Endothelial cell of umbilical vein (primary cell): ENCODE measurements at regions not wholly inside any gene's neighbourhood (a gene's known extent, or its start where the extent isn't known, plus 50 kb on each side); places are given as distances from the start of the nearest gene placed in this dataset.

ENCODE experiments used
- BruUV-seq: library from RNA; stranded (reverse); fragments of 400-500 nt; replicated peaks from 2 replicates; lab custom pipeline; 2021; lab: Mats Ljungman, UMichigan
- CTCF ChIA-PET: fragments of 300-600, 350-600 bp; sonication (Branson Sonifier 250); formaldehyde crosslinking; loops from one replicate; lab custom pipeline; 2021; ENCODE audit warnings: antibody characterized with exemption, inconsistent platforms; lab: Charles Lee
- POLR2A ChIA-PET: fragments of 300-600, 350-600 bp; sonication (Branson Sonifier 250); formaldehyde crosslinking; loops from one replicate; lab custom pipeline; 2021; ENCODE audit warnings: antibody characterized with exemption, inconsistent platforms; lab: Charles Lee
- DNase-seq: peaks from one replicate; pipeline ENCODE4 v3.0.0-alpha.2; 2011; ENCODE audit warnings: low read depth, low spot score
- FAIRE-seq: peaks from 2 replicates; lab custom pipeline; 2011; peaks lifted over from hg19 to GRCh38; lab: Jason Lieb, UNC
- H2AFZ ChIP-seq: 2 replicates; pipeline ENCODE4 v1.6.0; 2012; ENCODE audit warnings: low read depth, low read length, control low read depth, inconsistent platforms
- H3K27ac ChIP-seq: 2 replicates; pipeline ENCODE4 v1.5.1; 2011; ENCODE audit warnings: low read depth, mild to moderate bottlenecking, control low read depth, low read length, moderate library complexity; ENCODE audit not compliant: insufficient read depth
- H3K27me3 ChIP-seq, 2 experiments: 2 replicates each; pipeline versions ENCODE4 v1.6.0 to v1.6.1; 2011; ENCODE audit warnings: low read length in 2 of 2, mixed read lengths in 1 of 2; ENCODE audit not compliant: control insufficient read depth in 2 of 2, insufficient read depth in 2 of 2
- H3K36me3 ChIP-seq, 2 experiments: 2 replicates in 1 of 2; 3 replicates in 1 of 2; pipeline ENCODE4 v1.5.1; 2011; ENCODE audit warnings: low read length in 2 of 2, mild to moderate bottlenecking in 1 of 2, moderate library complexity in 1 of 2; ENCODE audit not compliant: control insufficient read depth in 2 of 2, insufficient read depth in 2 of 2; ENCODE audit errors: extremely low read depth in 1 of 2
- H3K4me1 ChIP-seq: 3 replicates; pipeline ENCODE4 v1.5.1; 2011; ENCODE audit warnings: mild to moderate bottlenecking, low read length; ENCODE audit not compliant: control insufficient read depth, insufficient read depth; ENCODE audit errors: extremely low read depth
- H3K4me2 ChIP-seq: 2 replicates; pipeline ENCODE4 v1.6.1; 2011; ENCODE audit warnings: low read length, control low read depth, mixed read lengths; ENCODE audit not compliant: insufficient read depth
- H3K4me3 ChIP-seq, 3 experiments: fragments of 200-600 bp in 1 of 3; sonication (generic), shearing (Covaris generic) in 1 of 3; replicated peaks in 1 of 3; 2 replicates each; pipeline ENCODE4 v1.5.1; 2011 to 2016; ENCODE audit warnings: control low read depth in 3 of 3, low read length in 3 of 3, mild to moderate bottlenecking in 2 of 3, inconsistent platforms in 1 of 3, low read depth in 1 of 3, moderate library complexity in 1 of 3; ENCODE audit not compliant: insufficient read depth in 1 of 3
- H3K79me2 ChIP-seq: 2 replicates; pipeline ENCODE4 v1.6.0; 2012; ENCODE audit warnings: low read length, inconsistent platforms; ENCODE audit not compliant: control insufficient read depth, insufficient read depth
- H3K9ac ChIP-seq: replicated peaks from 2 replicates; pipeline ENCODE3; 2011; ENCODE audit warnings: low read length, control low read depth; ENCODE audit not compliant: insufficient read depth; ENCODE audit errors: extremely low read depth
- H3K9me1 ChIP-seq: replicated peaks from 3 replicates; pipeline ENCODE4 v1.6.0; 2011; ENCODE audit warnings: mild to moderate bottlenecking, low read length; ENCODE audit not compliant: control insufficient read depth, insufficient read depth; ENCODE audit errors: extremely low read depth
- H3K9me3 ChIP-seq: replicated peaks from 2 replicates; pipeline ENCODE4 v1.5.1; 2012; ENCODE audit warnings: low read length, inconsistent platforms; ENCODE audit not compliant: control insufficient read depth, insufficient read depth
- H4K20me1 ChIP-seq: replicated peaks from 2 replicates; pipeline ENCODE3; 2011; ENCODE audit warnings: mild to moderate bottlenecking, low read length; ENCODE audit not compliant: control insufficient read depth, insufficient read depth; ENCODE audit errors: extremely low read depth
- EZH2 ChIP-seq: IDR thresholded peaks from 2 replicates; pipeline ENCODE4 v1.6.1; 2012; ENCODE audit warnings: borderline replicate concordance, low read depth, mild to moderate bottlenecking, moderate library complexity, low read length, inconsistent platforms; ENCODE audit not compliant: severe bottlenecking
- FOS ChIP-seq: IDR thresholded peaks from 2 replicates; pipeline ENCODE4 v1.6.1; 2011; ENCODE audit warnings: mild to moderate bottlenecking, low read length, moderate library complexity, borderline replicate concordance; ENCODE audit not compliant: insufficient read depth
- GATA2 ChIP-seq: IDR thresholded peaks from 2 replicates; pipeline ENCODE4 v1.7.0; 2011; ENCODE audit warnings: low read depth, mild to moderate bottlenecking, moderate library complexity, mixed read lengths, low read length; ENCODE audit not compliant: insufficient read length, insufficient read depth
- JUN ChIP-seq: IDR thresholded peaks from 2 replicates; pipeline ENCODE4 v1.6.1; 2011; ENCODE audit warnings: borderline replicate concordance, low read depth; ENCODE audit not compliant: insufficient read length, insufficient read depth
- MYC ChIP-seq: IDR thresholded peaks from one replicate; pipeline ENCODE4 v1.6.1; 2011; ENCODE audit warnings: mild to moderate bottlenecking, low read depth, low read length
- POLR2A ChIP-seq: IDR thresholded peaks from 2 replicates; pipeline ENCODE4 v1.6.1; 2012; ENCODE audit warnings: low read depth, mild to moderate bottlenecking, control low read depth, low read length
- POLR2AphosphoS5 ChIP-seq: IDR thresholded peaks from 2 replicates; pipeline ENCODE4 v1.6.1; 2012; ENCODE audit warnings: low read depth, mild to moderate bottlenecking, control low read depth, low read length, moderate library complexity; ENCODE audit not compliant: insufficient read depth
- dilution Hi-C: fragments of 300-500 bp; cut with MboI; formaldehyde crosslinking; loops from one replicate; pipeline ENCODE4 v1.15.0; 2019; ENCODE audit warnings: low sequenced_read_pairs; ENCODE audit not compliant: extremely low pct_ligation_motif_present
- intact Hi-C: fragments of 100-400 bp; cut with micrococcal nuclease; formaldehyde crosslinking; loops from one replicate; pipeline ENCODE4 v1.10.0; 2022
- TF ChIP-seq, protein P1 (sequence below): IDR thresholded peaks from 2 replicates; pipeline ENCODE4 v1.6.1; 2011; ENCODE audit not compliant: insufficient read depth, insufficient read length
- TF ChIP-seq, protein P2 (sequence below), 2 donors: IDR thresholded peaks; 1 replicate in 1 of 2; 2 replicates in 1 of 2; pipeline ENCODE4 v1.5.1; 2011; ENCODE audit warnings: low read length in 2 of 2, mild to moderate bottlenecking in 2 of 2, moderate library complexity in 2 of 2, control low read depth in 1 of 2, inconsistent platforms in 1 of 2, low read depth in 1 of 2; ENCODE audit not compliant: insufficient read depth in 1 of 2; ENCODE audit errors: extremely low read depth in 1 of 2

DNA sequence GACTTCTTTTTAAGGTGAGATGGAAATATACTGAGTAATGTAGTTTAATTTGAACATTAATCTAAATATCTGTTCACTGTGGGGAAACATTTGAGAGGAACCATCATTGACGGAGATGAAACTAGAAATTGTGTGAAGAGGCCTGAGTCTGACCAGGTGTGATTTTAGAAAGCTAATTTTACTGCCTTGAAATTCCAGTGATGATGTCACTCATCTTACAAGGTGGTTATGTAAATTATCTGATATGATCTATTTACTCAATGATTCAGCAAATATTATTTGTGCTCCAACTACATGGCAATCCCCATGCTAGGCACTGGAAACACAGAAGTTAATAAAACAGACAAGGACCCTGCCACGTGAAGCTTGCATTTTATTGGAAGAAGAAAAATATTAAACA lies 435.7 kb upstream of the DCN start:
- Histone ChIP-seq H3K4me3 (no peak overlapping the region), H2AFZ (no peak overlapping the region), H3K9me3 (no peaks in the 10 kb centered on the region), H3K36me3 (no peaks in the 10 kb centered on the region), H3K9me1 (no peaks in the 10 kb centered on the region), H4K20me1 (no peaks in the 10 kb centered on the region), H3K9ac (no peak overlapping the region), H3K27me3 (peaks cover 0 to under 1% of the 10 kb centered on the region in 2 experiments), H3K4me2 (no peak overlapping the region), H3K27ac (no peak overlapping the region), H3K79me2 (no peaks in the 10 kb centered on the region), H3K4me1 (no peaks in the 10 kb centered on the region)
- DNase-seq (no peak), FAIRE-seq (no peak)
- intact Hi-C loops: no loop called here
- TF ChIP-seq FOS: no peak
- ChIA-PET POLR2A (no interaction called here), CTCF (no interaction called here)
- no TSS peak for BruUV-seq
- dilution Hi-C loops: no loop called here

DNA sequence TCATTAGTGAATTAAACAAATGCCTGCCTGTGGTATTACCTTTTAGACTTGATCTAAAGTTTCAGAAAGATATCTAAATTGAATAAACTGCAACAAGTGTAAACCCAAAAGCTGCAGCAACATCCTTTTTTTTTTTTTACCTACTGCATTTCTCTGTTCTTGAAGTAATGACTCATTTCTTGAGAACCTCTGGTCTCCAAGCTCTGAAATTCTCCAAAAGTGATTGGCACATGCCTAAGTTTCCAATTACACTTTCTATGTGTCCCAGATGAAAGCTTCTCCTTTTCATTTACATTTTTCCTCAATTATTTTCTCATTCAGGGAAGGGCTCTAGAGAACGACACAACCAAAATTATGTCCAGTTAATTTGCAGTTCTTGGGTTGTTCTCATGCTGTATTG lies 435.2 kb upstream of the DCN start:
- intact Hi-C loops (no loop called here), dilution Hi-C loops (no loop called here)
- no peak overlapping the region for H2AFZ ChIP-seq
- H3K4me3 ChIP-seq: no peak overlapping the region
- no peaks in the 10 kb centered on the region for H3K9me1 ChIP-seq
- H3K9me3 ChIP-seq: no peaks in the 10 kb centered on the region
- no peaks in the 10 kb centered on the region for H3K36me3 ChIP-seq
- no peak overlapping the region for H3K4me2 ChIP-seq
- BruUV-seq: no TSS peak
- no peaks in the 10 kb centered on the region for H3K4me1 ChIP-seq
- no peak for DNase-seq
- H3K79me2 ChIP-seq: no peaks in the 10 kb centered on the region
- H3K27ac ChIP-seq: no peak overlapping the region
- CTCF ChIA-PET: no interaction called here
- FAIRE-seq: no peak
- H3K9ac ChIP-seq: no peak overlapping the region
- H3K27me3 ChIP-seq: no peaks in the 10 kb centered on the region
- H4K20me1 ChIP-seq: no peaks in the 10 kb centered on the region
- TF ChIP-seq GATA2: no peak
- no peak for TF ChIP-seq POLR2AphosphoS5
- no peak for TF ChIP-seq POLR2A
- no peak for TF ChIP-seq EZH2
- TF ChIP-seq JUN: no peak
- no peak for TF ChIP-seq FOS
- TF ChIP-seq MYC: no peak
- TF ChIP-seq, protein P1, sequence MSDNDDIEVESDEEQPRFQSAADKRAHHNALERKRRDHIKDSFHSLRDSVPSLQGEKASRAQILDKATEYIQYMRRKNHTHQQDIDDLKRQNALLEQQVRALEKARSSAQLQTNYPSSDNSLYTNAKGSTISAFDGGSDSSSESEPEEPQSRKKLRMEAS: no peak
- TF ChIP-seq, protein P2, sequence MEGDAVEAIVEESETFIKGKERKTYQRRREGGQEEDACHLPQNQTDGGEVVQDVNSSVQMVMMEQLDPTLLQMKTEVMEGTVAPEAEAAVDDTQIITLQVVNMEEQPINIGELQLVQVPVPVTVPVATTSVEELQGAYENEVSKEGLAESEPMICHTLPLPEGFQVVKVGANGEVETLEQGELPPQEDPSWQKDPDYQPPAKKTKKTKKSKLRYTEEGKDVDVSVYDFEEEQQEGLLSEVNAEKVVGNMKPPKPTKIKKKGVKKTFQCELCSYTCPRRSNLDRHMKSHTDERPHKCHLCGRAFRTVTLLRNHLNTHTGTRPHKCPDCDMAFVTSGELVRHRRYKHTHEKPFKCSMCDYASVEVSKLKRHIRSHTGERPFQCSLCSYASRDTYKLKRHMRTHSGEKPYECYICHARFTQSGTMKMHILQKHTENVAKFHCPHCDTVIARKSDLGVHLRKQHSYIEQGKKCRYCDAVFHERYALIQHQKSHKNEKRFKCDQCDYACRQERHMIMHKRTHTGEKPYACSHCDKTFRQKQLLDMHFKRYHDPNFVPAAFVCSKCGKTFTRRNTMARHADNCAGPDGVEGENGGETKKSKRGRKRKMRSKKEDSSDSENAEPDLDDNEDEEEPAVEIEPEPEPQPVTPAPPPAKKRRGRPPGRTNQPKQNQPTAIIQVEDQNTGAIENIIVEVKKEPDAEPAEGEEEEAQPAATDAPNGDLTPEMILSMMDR (IDR thresholded peaks at IDR 0.05; ENCODE audit: extremely low read depth in 1 of 2, insufficient read depth in 1 of 2, low read depth in 1 of 2, low read length in 2 of 2): no peak
- POLR2A ChIA-PET: no interaction called here
